Peyer's patch (tissue), 4 donors: ENCODE measurements at regions not wholly inside any gene's neighbourhood (a gene's known extent, or its start where the extent isn't known, plus 50 kb on each side); places are given as distances from the start of the nearest gene placed in this dataset.

Experiments used
- DNase-seq, 3 donors: peaks; one replicate each; pipeline ENCODE4 v3.0.0-alpha.2; 2017 to 2019
- H3K27ac ChIP-seq, 4 donors: fragments of 200-600 bp; sonication (generic); one replicate each; pipeline ENCODE4 v1.5.1; 2016 to 2019
- H3K27me3 ChIP-seq, 2 donors: fragments of 200-600 bp; sonication (generic); one replicate each; pipeline ENCODE4 v1.5.1; 2019
- H3K36me3 ChIP-seq, 3 donors: fragments of 200-600 bp; sonication (generic); one replicate each; pipeline ENCODE4 v1.5.1; 2016 to 2019
- H3K4me1 ChIP-seq, 4 donors: fragments of 200-600 bp; sonication (generic); one replicate each; pipeline ENCODE4 v1.5.1; 2016 to 2019
- H3K4me3 ChIP-seq, 4 donors: fragments of 200-600 bp; sonication (generic); 1 replicate in 3 of 4; 2 replicates in 1 of 4; pipeline ENCODE4 v1.5.1; 2016 to 2019; ENCODE audit warnings: mild to moderate bottlenecking in 1 of 4
- H3K9me3 ChIP-seq, 4 donors: fragments of 200-600 bp; sonication (generic); one replicate each; pipeline ENCODE4 v1.5.1; 2016 to 2019; ENCODE audit warnings: mild to moderate bottlenecking in 1 of 4
- CTCF ChIP-seq, 6 experiments: fragments of 450-650 bp in 4 of 6; fragments of 200-600 bp in 2 of 6; sonication (generic) in 1 of 6; IDR thresholded peaks; one replicate each; pipeline ENCODE4 v1.5.1; 2017 to 2019; ENCODE audit warnings: antibody characterized with exemption in 6 of 6, mild to moderate bottlenecking in 3 of 6, moderate library complexity in 1 of 6
- POLR2A ChIP-seq, 2 donors: fragments of 450-650 bp; IDR thresholded peaks; one replicate each; pipeline ENCODE4 v1.5.1; 2017; ENCODE audit warnings: antibody characterized with exemption in 2 of 2, mild to moderate bottlenecking in 2 of 2, moderate library complexity in 2 of 2

- H3K4me1 ChIP-seq: no peaks in the 10 kb centered on the region
- TF ChIP-seq POLR2A (IDR thresholded peaks at IDR 0.05): no peak
- no peak for TF ChIP-seq CTCF (IDR thresholded peaks at IDR 0.05)
- H3K27ac ChIP-seq: no peak overlapping the region
- DNase-seq: no peak
- no peaks in the 10 kb centered on the region for H3K27me3 ChIP-seq
- no peaks in the 10 kb centered on the region for H3K9me3 ChIP-seq
- no peaks in the 10 kb centered on the region for H3K36me3 ChIP-seq
- H3K4me3 ChIP-seq: no peak overlapping the region
Observed at GRCh38 chr5:74226716-74227485, 413.6 kb downstream of the ENC1 start.

DNA sequence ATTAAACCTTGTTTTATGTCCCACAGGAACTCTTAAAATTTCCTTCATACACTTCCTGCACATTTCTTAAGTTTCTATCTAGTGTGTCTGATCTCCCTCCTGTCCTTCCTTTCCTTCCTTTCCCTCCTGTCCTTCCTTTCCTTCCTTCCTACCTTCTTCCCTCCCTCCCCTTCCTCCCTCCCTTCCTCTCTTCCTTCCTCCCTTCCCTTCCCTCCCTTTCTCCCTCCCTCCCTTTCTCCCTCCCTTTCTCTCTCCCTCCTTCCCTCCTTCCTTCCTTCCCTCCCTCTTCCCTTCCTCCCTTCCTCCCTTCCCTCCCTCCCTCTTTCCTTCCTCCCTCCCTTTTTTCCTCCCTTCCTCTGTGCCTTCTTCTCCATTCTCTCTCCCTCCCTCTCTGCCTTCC, 414.9 kb downstream of the ENC1 start:
- DNase-seq: no peak
- TF ChIP-seq POLR2A (IDR thresholded peaks at IDR 0.05) (no peak), CTCF (IDR thresholded peaks at IDR 0.05) (no peak)
- H3K27ac ChIP-seq: no peak overlapping the region
- no peaks in the 10 kb centered on the region for H3K27me3 ChIP-seq
- no peak overlapping the region for H3K4me3 ChIP-seq
- no peaks in the 10 kb centered on the region for H3K4me1 ChIP-seq
- no peaks in the 10 kb centered on the region for H3K9me3 ChIP-seq
- no peaks in the 10 kb centered on the region for H3K36me3 ChIP-seq

DNA sequence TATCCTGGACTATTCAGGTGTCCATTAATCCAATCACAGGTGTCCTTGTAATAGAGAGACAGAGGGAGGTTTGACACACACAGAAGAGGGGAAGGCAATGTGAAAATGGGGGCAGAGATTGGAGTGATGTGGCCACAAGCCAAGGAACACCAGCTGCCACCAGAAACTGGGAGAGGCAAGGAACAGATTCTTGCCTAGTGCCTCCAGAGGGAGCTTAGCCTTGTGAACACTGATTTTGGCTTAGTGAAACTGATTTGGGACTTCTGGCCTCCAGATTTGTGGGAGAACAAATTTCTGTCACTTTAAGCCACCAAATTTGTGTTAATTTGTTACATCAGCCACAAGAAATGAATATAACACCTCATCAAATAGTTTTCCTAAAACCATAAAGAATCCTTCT, 416.2 kb downstream of the ENC1 start:
- Histone ChIP-seq H3K27ac (no peak overlapping the region), H3K9me3 (no peaks in the 10 kb centered on the region), H3K27me3 (no peaks in the 10 kb centered on the region), H3K36me3 (no peaks in the 10 kb centered on the region), H3K4me3 (no peak overlapping the region), H3K4me1 (no peaks in the 10 kb centered on the region)
- no peak for TF ChIP-seq CTCF (IDR thresholded peaks at IDR 0.05)
- DNase-seq: no peak

DNA sequence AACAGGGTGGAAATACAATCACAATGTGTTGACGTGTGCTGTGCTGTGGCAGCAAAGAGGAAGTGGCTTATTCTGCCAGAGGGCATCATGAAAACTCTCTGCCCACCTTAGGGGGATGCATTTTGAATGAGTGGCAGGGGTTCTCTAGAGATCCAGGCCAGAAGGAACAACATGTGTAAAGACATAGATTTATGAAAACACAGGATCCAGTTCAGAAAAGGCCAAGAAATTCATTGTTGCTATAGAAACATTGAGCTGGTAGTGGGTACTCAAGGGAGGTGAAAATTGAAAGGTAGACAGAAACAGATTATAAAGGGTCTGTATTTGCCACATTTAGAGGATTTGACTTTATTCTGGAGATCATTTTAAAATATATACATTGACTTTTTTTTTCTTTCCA, 417.7 kb downstream of the ENC1 start:
- H3K9me3 ChIP-seq: no peaks in the 10 kb centered on the region
- no peak overlapping the region for H3K27ac ChIP-seq
- TF ChIP-seq CTCF (IDR thresholded peaks at IDR 0.05): no peak
- no peak for TF ChIP-seq POLR2A (IDR thresholded peaks at IDR 0.05)
- DNase-seq: no peak
- no peaks in the 10 kb centered on the region for H3K27me3 ChIP-seq
- no peak overlapping the region for H3K4me3 ChIP-seq
- no peaks in the 10 kb centered on the region for H3K4me1 ChIP-seq
- H3K36me3 ChIP-seq: no peaks in the 10 kb centered on the region

GRCh38 chr5:74221413-74221812, 419.1 kb downstream of the ENC1 start:
- Histone ChIP-seq H3K4me1 (no peaks in the 10 kb centered on the region), H3K4me3 (no peak overlapping the region), H3K36me3 (no peaks in the 10 kb centered on the region), H3K27me3 (no peaks in the 10 kb centered on the region), H3K27ac (no peak overlapping the region), H3K9me3 (no peaks in the 10 kb centered on the region)
- no peak for DNase-seq
- no peak for TF ChIP-seq POLR2A (IDR thresholded peaks at IDR 0.05)
- TF ChIP-seq CTCF (IDR thresholded peaks at IDR 0.05): no peak

DNA sequence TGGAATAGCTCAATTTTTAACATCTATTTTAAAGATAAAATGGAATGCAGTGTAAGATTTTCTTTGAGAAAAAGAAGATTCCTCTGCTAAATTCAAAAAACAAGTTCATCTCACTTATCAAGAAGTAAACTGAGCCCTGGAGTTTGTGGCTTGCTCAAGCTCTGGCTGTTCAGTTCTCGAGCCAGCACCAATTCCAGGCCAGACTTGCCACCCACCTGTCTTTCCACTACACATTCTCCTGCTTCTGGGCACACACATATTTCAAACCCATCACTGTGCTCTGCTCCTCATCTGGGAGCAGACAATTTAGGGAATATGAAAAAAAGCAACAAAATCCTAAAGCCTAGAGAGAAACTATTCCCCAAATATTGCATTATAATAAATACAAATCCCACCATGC, 424.5 kb downstream of the ENC1 start:
- Histone ChIP-seq H3K4me1 (no peaks in the 10 kb centered on the region), H3K4me3 (no peak overlapping the region), H3K9me3 (no peaks in the 10 kb centered on the region), H3K27ac (no peak overlapping the region), H3K36me3 (no peaks in the 10 kb centered on the region), H3K27me3 (no peaks in the 10 kb centered on the region)
- TF ChIP-seq POLR2A (IDR thresholded peaks at IDR 0.05): no peak
- TF ChIP-seq CTCF (IDR thresholded peaks at IDR 0.05): no peak
- DNase-seq: no peak
